ENCODE measurements at regions not wholly inside any gene's neighbourhood (a gene's known extent, or its start where the extent isn't known, plus 50 kb on each side); places are given as distances from the start of the nearest gene placed in this dataset.
"Not testable (repeated sequence)": the region's sequence is repeated elsewhere in the genome, so short reads cannot be mapped to it uniquely, and the experiment has no call there.

GRCh38 chr2:53505826-53506225, 261.8 kb upstream of the CHAC2 start:
- Histone ChIP-seq H3K27ac (no peak overlapping the region), H3K36me3 (no peaks in the 10 kb centered on the region), H3K27me3 (no peaks in the 10 kb centered on the region), H3K4me1 (no peaks in the 10 kb centered on the region), H3K9me3 (replicated peaks in 1 of 11) (peaks cover 0 to 9% (median 0%) of the 10 kb centered on the region in 11 experiments; a peak in 3 of 22 replicates), H3K4me2 (no peak overlapping the region), H4K20me1 (no peaks in the 10 kb centered on the region), H3K4me3 (no peak overlapping the region), H3K9ac (no peak overlapping the region)
- TF ChIP-seq Cebpa-rat (IDR thresholded peaks at IDR 0.05), result no peak

- Histone ChIP-seq H3K4me3 (no peak overlapping the region), H3K9ac (no peak overlapping the region), H3K27ac (no peak overlapping the region), H3K27me3 (no peaks in the 10 kb centered on the region), H4K20me1 (no peaks in the 10 kb centered on the region), H3K9me3 (replicated peaks in 1 of 11) (peaks cover 0 to 9% (median 0%) of the 10 kb centered on the region in 11 experiments; a peak in 3 of 22 replicates), H3K4me2 (no peak overlapping the region), H3K36me3 (no peaks in the 10 kb centered on the region), H3K4me1 (no peaks in the 10 kb centered on the region)
- no peak for TF ChIP-seq Cebpa-rat (IDR thresholded peaks at IDR 0.05)
Observed at GRCh38 chr2:53504507-53504906, 263.1 kb upstream of the CHAC2 start.

GRCh38 chr2:53500181-53500580, 267.4 kb upstream of the CHAC2 start:
- no peaks in the 10 kb centered on the region for H3K36me3 ChIP-seq
- no peak overlapping the region for H3K27ac ChIP-seq
- no peaks in the 10 kb centered on the region for H4K20me1 ChIP-seq
- no peak overlapping the region for H3K4me3 ChIP-seq
- no peaks in the 10 kb centered on the region for H3K27me3 ChIP-seq
- no peaks in the 10 kb centered on the region for H3K9me3 ChIP-seq (replicated peaks in 1 of 11)
- no peaks in the 10 kb centered on the region for H3K4me1 ChIP-seq
- no peak overlapping the region for H3K9ac ChIP-seq
- H3K4me2 ChIP-seq, result no peak overlapping the region
- no peak for TF ChIP-seq Cebpa-rat (IDR thresholded peaks at IDR 0.05)

GRCh38 chr2:53498210-53498609, 269.4 kb upstream of the CHAC2 start:
- H3K36me3 ChIP-seq, result no peaks in the 10 kb centered on the region
- no peak overlapping the region for H3K9ac ChIP-seq
- no peaks in the 10 kb centered on the region for H3K27me3 ChIP-seq
- no peak overlapping the region for H3K27ac ChIP-seq
- H4K20me1 ChIP-seq, result no peaks in the 10 kb centered on the region
- H3K4me1 ChIP-seq, result no peaks in the 10 kb centered on the region
- no peaks in the 10 kb centered on the region for H3K9me3 ChIP-seq (replicated peaks in 1 of 11)
- no peak overlapping the region for H3K4me3 ChIP-seq
- TF ChIP-seq Cebpa-rat (IDR thresholded peaks at IDR 0.05), result no peak
- no peak overlapping the region for H3K4me2 ChIP-seq

DNA sequence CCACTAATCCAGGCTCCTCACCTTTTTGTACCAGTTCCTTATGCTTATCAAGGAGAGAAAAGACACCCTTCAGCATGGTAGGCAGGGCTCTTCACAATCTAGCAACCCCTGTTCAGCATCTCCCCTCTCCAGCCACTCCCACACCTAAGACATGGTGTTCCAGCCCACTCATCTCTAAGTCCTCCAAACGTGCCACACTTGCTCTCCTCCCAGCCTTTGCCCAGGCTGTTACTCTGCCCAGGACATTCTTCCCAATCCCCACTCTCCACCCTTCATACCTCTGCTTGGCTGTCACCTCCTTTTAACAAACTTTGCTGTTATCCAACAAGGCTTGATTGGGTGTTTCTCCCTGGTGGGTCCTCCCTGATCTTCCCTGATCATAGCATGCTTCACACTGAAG, 270.6 kb upstream of the CHAC2 start:
- Histone ChIP-seq H3K27me3 (no peaks in the 10 kb centered on the region), H3K27ac (no peak overlapping the region)

DNA sequence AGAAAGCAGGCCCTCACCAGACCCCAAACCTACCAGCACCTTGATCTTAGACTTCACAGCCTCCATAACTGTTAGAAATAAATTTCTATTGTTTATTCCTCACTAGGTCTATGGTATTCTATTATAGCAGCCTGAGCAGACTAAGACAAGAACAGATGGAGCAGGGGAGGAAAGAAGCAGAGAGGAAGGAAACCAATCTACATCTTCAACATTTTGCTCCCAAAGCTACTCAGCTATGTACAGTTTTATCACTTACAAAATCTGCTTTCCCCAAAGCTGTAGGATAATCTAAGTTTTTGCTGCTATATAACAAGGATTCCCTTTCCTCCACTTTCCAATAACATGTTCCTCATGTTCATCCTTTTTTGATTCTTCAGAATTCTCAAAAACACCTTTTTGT, 274.4 kb upstream of the CHAC2 start:
- no peak overlapping the region for H3K9ac ChIP-seq
- H3K4me1 ChIP-seq, result no peaks in the 10 kb centered on the region
- TF ChIP-seq Cebpa-rat (IDR thresholded peaks at IDR 0.05), result no peak
- H3K9me3 ChIP-seq (replicated peaks in 1 of 11), result no peaks in the 10 kb centered on the region
- H3K4me2 ChIP-seq, result no peak overlapping the region
- H3K4me3 ChIP-seq, result no peak overlapping the region
- no peaks in the 10 kb centered on the region for H3K27me3 ChIP-seq
- H3K36me3 ChIP-seq, result no peaks in the 10 kb centered on the region
- H4K20me1 ChIP-seq, result no peaks in the 10 kb centered on the region
- H3K27ac ChIP-seq, result no peak overlapping the region

More for the DNA sequence above, 270.6 kb upstream of the CHAC2 start:
- no peaks in the 10 kb centered on the region for H3K9me3 ChIP-seq (replicated peaks in 1 of 11)
- H3K9ac ChIP-seq, result no peak overlapping the region
- H3K4me1 ChIP-seq, result no peaks in the 10 kb centered on the region
- no peak overlapping the region for H3K4me3 ChIP-seq
- no peak overlapping the region for H3K4me2 ChIP-seq
- no peaks in the 10 kb centered on the region for H3K36me3 ChIP-seq
- H4K20me1 ChIP-seq, result no peaks in the 10 kb centered on the region
- TF ChIP-seq Cebpa-rat (IDR thresholded peaks at IDR 0.05), result no peak

GRCh38 chr2:53490659-53491058, 276.9 kb upstream of the CHAC2 start:
- Histone ChIP-seq H3K27ac (no peak overlapping the region), H3K36me3 (no peaks in the 10 kb centered on the region), H3K4me2 (no peak overlapping the region), H3K9me3 (replicated peaks in 1 of 11) (peaks cover 0 to 12% (median 4%) of the 10 kb centered on the region in 11 experiments; a peak in 8 of 22 replicates), H3K9ac (no peak overlapping the region), H3K4me1 (no peaks in the 10 kb centered on the region), H3K27me3 (no peaks in the 10 kb centered on the region), H4K20me1 (no peaks in the 10 kb centered on the region), H3K4me3 (no peak overlapping the region)
- no peak for TF ChIP-seq Cebpa-rat (IDR thresholded peaks at IDR 0.05)

- H3K27ac ChIP-seq, result not testable (repeated sequence)
Observed at GRCh38 chr2:53486185-53486899, 281.3 kb upstream of the CHAC2 start.

DNA sequence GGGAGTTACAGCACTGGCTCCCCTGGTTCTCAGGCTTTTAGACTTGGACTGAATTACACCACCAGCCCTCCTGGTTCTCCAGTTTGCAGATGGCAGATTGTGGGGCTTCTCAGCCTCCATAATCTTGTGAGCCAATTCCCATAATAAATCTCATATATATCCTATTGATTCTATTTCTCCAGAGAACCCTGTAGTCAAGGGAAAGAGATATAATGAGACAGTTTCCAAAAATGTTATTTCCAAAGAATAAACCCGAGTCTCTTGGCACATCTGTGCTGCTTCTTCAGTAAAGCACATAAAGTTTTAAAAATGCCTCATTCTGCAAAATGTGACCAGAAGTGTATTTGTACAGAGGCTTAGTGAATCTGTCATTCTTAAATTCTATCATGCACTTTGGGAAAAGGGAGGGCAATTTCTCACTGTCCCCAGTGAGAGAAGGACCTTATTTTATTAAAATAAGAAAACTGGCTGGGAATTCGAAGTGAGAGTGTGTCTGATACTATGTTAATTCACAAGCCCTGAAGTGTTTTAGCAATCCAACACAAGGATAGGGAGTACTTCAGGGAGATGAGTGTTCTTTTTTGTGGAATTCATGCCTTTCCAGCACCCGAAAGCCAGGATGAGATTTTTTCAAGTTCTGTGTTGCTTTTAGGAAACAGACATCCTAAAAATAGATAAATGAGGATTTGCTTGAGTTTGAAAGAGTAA, 282.4 kb upstream of the CHAC2 start:
- Histone ChIP-seq H3K9me3 (replicated peaks in 1 of 11) (peaks cover 0 to 12% (median 6%) of the 10 kb centered on the region in 11 experiments; a peak in 8 of 22 replicates), H3K27me3 (no peaks in the 10 kb centered on the region), H3K27ac (no peak overlapping the region), H4K20me1 (no peaks in the 10 kb centered on the region), H3K36me3 (no peaks in the 10 kb centered on the region), H3K4me2 (no peak overlapping the region), H3K4me1 (no peaks in the 10 kb centered on the region), H3K9ac (no peak overlapping the region), H3K4me3 (no peak overlapping the region)
- no peak for TF ChIP-seq Cebpa-rat (IDR thresholded peaks at IDR 0.05)

More at GRCh38 chr2:53486185-53486899, 281.3 kb upstream of the CHAC2 start:
- H3K36me3 ChIP-seq, H3K4me2 ChIP-seq, H3K4me1 ChIP-seq, H4K20me1 ChIP-seq, H3K9ac ChIP-seq, H3K4me3 ChIP-seq, H3K27me3 ChIP-seq: not testable (repeated sequence)
- H3K9me3 ChIP-seq (replicated peaks in 1 of 11), result peaks cover 0 to 12% (median 6%) of the 10 kb centered on the region in 11 experiments; a peak in 8 of 22 replicates

DNA sequence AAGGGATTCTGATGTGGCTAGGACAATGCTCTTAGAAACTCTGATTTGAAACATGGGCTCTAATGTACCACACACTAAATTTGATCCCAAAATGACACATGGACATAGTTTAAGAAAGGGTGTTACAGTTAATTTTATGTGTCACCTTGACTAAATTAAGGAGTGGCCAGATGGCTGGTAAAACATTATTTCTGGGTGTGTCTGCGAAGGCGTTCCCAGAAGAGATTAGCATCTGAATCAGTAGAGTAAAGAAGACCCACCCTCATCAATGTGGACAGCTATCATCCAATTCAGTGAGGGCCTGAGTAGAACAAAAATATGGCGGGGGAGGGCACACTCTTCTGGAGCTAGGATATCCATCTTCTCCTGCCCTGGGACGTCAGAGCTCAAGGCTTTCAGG, 283.1 kb upstream of the CHAC2 start:
- Histone ChIP-seq H3K36me3 (no peaks in the 10 kb centered on the region), H3K4me1 (no peaks in the 10 kb centered on the region), H4K20me1 (no peaks in the 10 kb centered on the region), H3K4me2 (no peak overlapping the region), H3K27me3 (no peaks in the 10 kb centered on the region), H3K9me3 (replicated peaks in 1 of 11) (peaks cover 0 to 12% (median 6%) of the 10 kb centered on the region in 11 experiments; a peak in 8 of 22 replicates), H3K9ac (no peak overlapping the region), H3K27ac (no peak overlapping the region), H3K4me3 (no peak overlapping the region)
- no peak for TF ChIP-seq Cebpa-rat (IDR thresholded peaks at IDR 0.05)
